Panc1 (cell line): ENCODE measurements at regions not wholly inside any gene's neighbourhood (a gene's known extent, or its start where the extent isn't known, plus 50 kb on each side); places are given as distances from the start of the nearest gene placed in this dataset.

Experiments used
- ATAC-seq: fragments of 200-7000 bp; cut with Tn5 transposase; 2 replicates; pipeline ENCODE4 v1.9.1; 2020; ENCODE audit warnings: mild to moderate bottlenecking, moderate library complexity
- BruUV-seq: library from RNA; stranded (reverse); fragments of 400-500 nt; replicated peaks from 2 replicates; lab custom pipeline; 2021; lab: Mats Ljungman, UMichigan
- CTCF ChIA-PET: fragments of 300-600 bp; sonication (Branson Sonifier 250); formaldehyde crosslinking; loops from one replicate; lab custom pipeline; 2022; ENCODE audit warnings: antibody characterized with exemption; lab: Charles Lee
- POLR2A ChIA-PET: fragments of 300-600 bp; sonication (Branson Sonifier 250); formaldehyde crosslinking; loops from one replicate; lab custom pipeline; 2022; ENCODE audit warnings: antibody characterized with exemption; lab: Charles Lee
- DNase-seq: peaks from one replicate; pipeline ENCODE4 v3.0.0-alpha.2; 2010; ENCODE audit warnings: low read depth, low spot score
- H3K27ac ChIP-seq: 2 replicates; pipeline ENCODE4 v1.5.1; 2011; ENCODE audit warnings: mild to moderate bottlenecking, low read length, inconsistent platforms
- H3K27me3 ChIP-seq: fragments of 200-500 bp; sonication (Bioruptor generic); 2 replicates; pipeline ENCODE4 v1.6.0; 2014; ENCODE audit warnings: low read length, inconsistent platforms; ENCODE audit not compliant: control insufficient read depth, insufficient read depth
- H3K36me3 ChIP-seq: fragments of 200-500 bp; sonication (Bioruptor generic); 2 replicates; pipeline ENCODE4 v1.5.1; 2014; ENCODE audit warnings: inconsistent platforms, mild to moderate bottlenecking, low read length, moderate library complexity; ENCODE audit not compliant: control insufficient read depth, insufficient read depth
- H3K4me1 ChIP-seq: 2 replicates; pipeline ENCODE4 v1.5.1; 2011; ENCODE audit warnings: inconsistent platforms, mild to moderate bottlenecking, low read length, moderate library complexity; ENCODE audit not compliant: control insufficient read depth, insufficient read depth
- H3K4me3 ChIP-seq, 2 experiments: 2 replicates each; pipeline ENCODE4 v1.5.1; 2011 to 2012; ENCODE audit warnings: low read depth in 2 of 2, low read length in 2 of 2, mild to moderate bottlenecking in 2 of 2, inconsistent platforms in 1 of 2, moderate library complexity in 1 of 2
- H3K9me3 ChIP-seq: fragments of 200-500 bp; sonication (Bioruptor generic); 2 replicates; pipeline ENCODE4 v1.5.1; 2014; ENCODE audit warnings: low read depth, mild to moderate bottlenecking, inconsistent platforms, low read length, moderate library complexity; ENCODE audit not compliant: control insufficient read depth, insufficient read depth
- POLR2AphosphoS5 ChIP-seq: IDR thresholded peaks from 2 replicates; pipeline ENCODE4 v1.6.1; 2012; ENCODE audit warnings: mild to moderate bottlenecking, low read depth, low read length, moderate library complexity
- REST ChIP-seq, 2 experiments: IDR thresholded peaks; 2 replicates each; pipeline ENCODE4 v1.6.1; 2011 to 2012; ENCODE audit warnings: low read depth in 2 of 2, control low read depth in 1 of 2, low read length in 1 of 2, mild to moderate bottlenecking in 1 of 2, moderate library complexity in 1 of 2; ENCODE audit not compliant: insufficient read depth in 1 of 2
- SIN3A ChIP-seq: IDR thresholded peaks from 2 replicates; pipeline ENCODE4 v1.6.1; 2012; ENCODE audit warnings: low read depth, mild to moderate bottlenecking, low read length, moderate library complexity, borderline replicate concordance; ENCODE audit not compliant: insufficient read depth
- TCF7L2 ChIP-seq: IDR thresholded peaks from 2 replicates; pipeline ENCODE4 v1.6.1; 2011; ENCODE audit warnings: mild to moderate bottlenecking, low read depth, low read length, inconsistent platforms
- in situ Hi-C: cut with HindIII; loops from 2 replicates; pipeline ENCODE4 v1.10.0; 2016; ENCODE audit warnings: low sequenced_read_pairs, low pct_unique_long_range_greater_than_20kb
- intact Hi-C: fragments of 100-400 bp; cut with micrococcal nuclease; formaldehyde crosslinking; loops from one replicate; pipeline ENCODE4 v1.10.0; 2022; ENCODE audit not compliant: unreplicated experiment
- TF ChIP-seq, protein P1 (sequence below): fragments of 450-650 bp; IDR thresholded peaks from 2 replicates; pipeline ENCODE4 v1.5.1; 2017; ENCODE audit warnings: mild to moderate bottlenecking

DNA sequence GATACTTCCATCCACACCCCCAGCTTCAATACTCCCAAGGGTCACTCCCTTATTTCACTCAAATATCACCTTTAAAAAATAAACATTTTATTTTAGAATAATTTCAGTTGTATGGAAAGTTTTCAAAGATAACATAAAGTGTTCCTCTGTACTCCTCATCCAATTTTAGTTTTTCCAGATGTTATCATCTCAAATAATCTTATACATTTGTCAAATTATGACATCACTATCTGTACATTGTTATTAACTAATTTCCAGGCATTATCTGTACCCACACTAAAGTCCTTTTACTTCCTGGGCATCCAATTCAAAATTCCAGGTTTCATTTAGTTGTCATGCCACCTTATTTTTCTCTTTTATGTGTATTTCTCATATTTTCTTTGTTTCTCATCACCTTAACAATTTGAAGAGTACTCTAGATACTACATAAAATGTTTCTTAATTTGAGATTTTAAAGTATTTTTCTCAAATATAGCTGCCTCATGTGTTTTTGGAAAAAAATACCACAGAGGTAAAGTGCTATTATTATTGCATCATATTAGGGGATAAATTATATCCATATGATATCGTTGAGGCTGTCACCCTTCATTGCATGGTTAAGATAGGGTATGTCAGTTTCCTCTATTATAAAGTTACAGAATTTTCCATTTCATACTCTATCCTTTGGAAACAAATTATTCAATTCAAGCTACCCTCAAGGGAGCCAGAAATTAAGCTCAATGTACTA lies 571.0 kb downstream of the SLC6A15 start:
- ATAC-seq: no peak
- ChIA-PET CTCF (no interaction called here), POLR2A (no interaction called here)
- Histone ChIP-seq H3K27me3 (no peaks in the 10 kb centered on the region), H3K4me3 (no peak overlapping the region), H3K4me1 (no peaks in the 10 kb centered on the region), H3K36me3 (no peaks in the 10 kb centered on the region), H3K27ac (no peak overlapping the region), H3K9me3 (no peaks in the 10 kb centered on the region)
- no TSS peak for BruUV-seq
- DNase-seq: no peak
- TF ChIP-seq, protein P1, sequence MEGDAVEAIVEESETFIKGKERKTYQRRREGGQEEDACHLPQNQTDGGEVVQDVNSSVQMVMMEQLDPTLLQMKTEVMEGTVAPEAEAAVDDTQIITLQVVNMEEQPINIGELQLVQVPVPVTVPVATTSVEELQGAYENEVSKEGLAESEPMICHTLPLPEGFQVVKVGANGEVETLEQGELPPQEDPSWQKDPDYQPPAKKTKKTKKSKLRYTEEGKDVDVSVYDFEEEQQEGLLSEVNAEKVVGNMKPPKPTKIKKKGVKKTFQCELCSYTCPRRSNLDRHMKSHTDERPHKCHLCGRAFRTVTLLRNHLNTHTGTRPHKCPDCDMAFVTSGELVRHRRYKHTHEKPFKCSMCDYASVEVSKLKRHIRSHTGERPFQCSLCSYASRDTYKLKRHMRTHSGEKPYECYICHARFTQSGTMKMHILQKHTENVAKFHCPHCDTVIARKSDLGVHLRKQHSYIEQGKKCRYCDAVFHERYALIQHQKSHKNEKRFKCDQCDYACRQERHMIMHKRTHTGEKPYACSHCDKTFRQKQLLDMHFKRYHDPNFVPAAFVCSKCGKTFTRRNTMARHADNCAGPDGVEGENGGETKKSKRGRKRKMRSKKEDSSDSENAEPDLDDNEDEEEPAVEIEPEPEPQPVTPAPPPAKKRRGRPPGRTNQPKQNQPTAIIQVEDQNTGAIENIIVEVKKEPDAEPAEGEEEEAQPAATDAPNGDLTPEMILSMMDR: no peak
- no peak for TF ChIP-seq TCF7L2
- no peak for TF ChIP-seq SIN3A
- TF ChIP-seq REST (IDR thresholded peaks at IDR 0.05; ENCODE audit: insufficient read depth in 1 of 2, low read depth in 2 of 2, low read length in 1 of 2): no peak
- no peak for TF ChIP-seq POLR2AphosphoS5
- in situ Hi-C loops (no loop called here), intact Hi-C loops (no loop called here)

- CTCF ChIA-PET: no interaction called here
- Histone ChIP-seq H3K36me3 (no peaks in the 10 kb centered on the region), H3K27me3 (no peaks in the 10 kb centered on the region), H3K9me3 (0 out of 2 replicates have a peak, but pooled peaks cover 3% of the 10 kb centered on the region), H3K27ac (no peak overlapping the region), H3K4me1 (no peaks in the 10 kb centered on the region), H3K4me3 (no peak overlapping the region)
- ATAC-seq (no peak), DNase-seq (no peak)
- POLR2A ChIA-PET: no interaction called here
- no TSS peak for BruUV-seq
- in situ Hi-C loops: no loop called here
- intact Hi-C loops: no loop called here
- TF ChIP-seq, protein P1: no peak
- no peak for TF ChIP-seq SIN3A
- no peak for TF ChIP-seq REST (IDR thresholded peaks at IDR 0.05; ENCODE audit: insufficient read depth in 1 of 2, low read depth in 2 of 2, low read length in 1 of 2)
- TF ChIP-seq TCF7L2: no peak
- TF ChIP-seq POLR2AphosphoS5: no peak
Observed at GRCh38 chr12:84336231-84336630, 576.4 kb downstream of the SLC6A15 start.
